ENCODE measurements at regions not wholly inside any gene's neighbourhood (a gene's known extent, or its start where the extent isn't known, plus 50 kb on each side); places are given as distances from the start of the nearest gene placed in this dataset.
"Not testable (repeated sequence)": the region's sequence is repeated elsewhere in the genome, so short reads cannot be mapped to it uniquely, and the experiment has no call there.

DNA sequence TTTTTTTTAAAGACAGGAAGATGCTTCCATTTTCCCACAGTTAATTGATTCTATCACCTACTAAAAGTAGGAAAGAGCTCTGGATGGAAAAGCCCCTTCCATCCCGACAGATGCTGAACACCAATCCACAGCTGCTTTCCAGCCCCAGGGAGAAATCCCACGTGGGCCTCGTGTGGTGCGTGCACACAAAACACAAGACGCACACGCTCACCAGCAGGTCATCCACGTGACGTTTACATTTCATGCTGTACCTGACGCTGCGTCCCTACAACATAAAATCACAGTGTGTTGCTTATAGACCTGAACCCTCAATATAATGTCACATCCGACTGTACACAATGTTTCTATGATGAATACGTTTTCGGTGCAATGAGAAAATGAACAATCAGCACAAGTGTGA is 50.2 kb upstream of the DACT2 start:
- DNase-seq (ENCODE audit: low read depth in 1 of 2, low spot score in 1 of 2): no peak

DNA sequence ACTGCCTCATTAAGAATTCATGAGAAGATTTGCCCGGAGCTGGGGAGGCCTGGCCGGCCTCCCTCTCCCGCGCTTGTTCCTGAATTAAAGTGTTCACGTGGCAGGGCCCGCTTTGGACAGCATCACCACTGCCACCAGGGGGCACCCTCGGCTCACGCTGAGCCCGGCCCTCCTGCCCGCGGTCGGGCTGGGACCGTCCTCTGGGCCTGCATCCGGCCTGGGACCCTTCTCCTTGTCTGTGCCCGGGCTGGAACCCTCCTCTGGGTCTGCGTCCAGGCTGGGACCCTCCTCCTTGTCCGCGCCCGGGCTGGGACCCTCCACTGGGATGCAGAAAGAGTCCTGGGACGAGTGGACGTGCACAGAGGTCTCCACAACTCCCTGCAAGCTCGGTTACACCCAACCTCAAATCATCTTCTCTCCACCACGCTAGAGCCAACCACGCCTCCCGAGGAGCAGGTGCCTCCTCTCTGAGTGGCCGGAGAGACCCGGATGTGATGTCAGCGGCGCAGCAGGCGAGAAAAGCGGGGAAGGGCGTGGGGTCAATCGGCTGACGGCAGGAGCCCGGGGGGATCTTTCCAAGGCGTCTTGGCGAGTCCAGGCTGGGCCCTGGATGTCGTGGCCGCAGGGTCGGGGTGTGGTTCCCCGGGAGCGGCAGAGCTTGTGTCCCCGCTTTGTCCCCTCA is 50.9 kb upstream of the DACT2 start:
- DNase-seq (ENCODE audit: low read depth in 1 of 2, low spot score in 1 of 2): peak; percentile 30 to 39

DNA sequence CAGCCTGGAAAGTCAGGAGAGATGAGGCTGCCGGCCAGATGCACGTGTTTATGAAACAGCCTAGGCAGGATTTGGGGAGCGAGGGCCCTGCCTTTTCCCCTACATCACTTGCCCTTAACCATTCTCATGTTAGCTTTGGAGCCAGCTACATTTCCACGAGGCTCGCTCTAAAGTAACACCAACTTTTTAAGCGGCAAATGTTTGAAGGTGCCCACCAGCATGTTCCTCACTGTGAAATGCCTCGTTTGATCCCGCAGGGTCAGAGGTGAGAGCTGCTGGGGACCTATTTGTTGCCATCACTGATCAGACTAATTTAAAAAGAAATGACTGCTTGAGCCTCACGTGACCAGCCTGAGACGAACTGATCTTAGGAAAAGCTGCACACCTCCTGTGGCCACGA is 51.6 kb upstream of the DACT2 start:
- no peak for DNase-seq (ENCODE audit: low read depth in 1 of 2, low spot score in 1 of 2)

DNA sequence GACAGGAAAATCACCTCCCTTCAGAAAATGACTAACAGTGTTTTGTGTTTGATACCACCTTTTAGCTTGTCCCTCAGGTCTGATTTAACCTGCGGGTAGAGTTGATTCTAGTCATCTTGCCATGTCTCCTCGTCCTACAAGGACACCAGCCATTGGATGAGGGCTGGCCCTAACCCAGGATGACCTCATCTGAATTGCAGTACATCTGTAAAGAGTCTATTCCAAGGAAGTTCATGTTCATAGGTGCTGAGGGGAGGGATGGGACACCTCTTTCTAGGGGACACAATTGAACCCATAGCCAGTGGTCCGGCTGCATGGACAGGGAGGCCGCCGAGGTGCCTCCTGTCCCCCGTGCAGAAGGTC is 52.0 kb upstream of the DACT2 start:
- DNase-seq (ENCODE audit: low read depth in 1 of 2, low spot score in 1 of 2): no peak

DNA sequence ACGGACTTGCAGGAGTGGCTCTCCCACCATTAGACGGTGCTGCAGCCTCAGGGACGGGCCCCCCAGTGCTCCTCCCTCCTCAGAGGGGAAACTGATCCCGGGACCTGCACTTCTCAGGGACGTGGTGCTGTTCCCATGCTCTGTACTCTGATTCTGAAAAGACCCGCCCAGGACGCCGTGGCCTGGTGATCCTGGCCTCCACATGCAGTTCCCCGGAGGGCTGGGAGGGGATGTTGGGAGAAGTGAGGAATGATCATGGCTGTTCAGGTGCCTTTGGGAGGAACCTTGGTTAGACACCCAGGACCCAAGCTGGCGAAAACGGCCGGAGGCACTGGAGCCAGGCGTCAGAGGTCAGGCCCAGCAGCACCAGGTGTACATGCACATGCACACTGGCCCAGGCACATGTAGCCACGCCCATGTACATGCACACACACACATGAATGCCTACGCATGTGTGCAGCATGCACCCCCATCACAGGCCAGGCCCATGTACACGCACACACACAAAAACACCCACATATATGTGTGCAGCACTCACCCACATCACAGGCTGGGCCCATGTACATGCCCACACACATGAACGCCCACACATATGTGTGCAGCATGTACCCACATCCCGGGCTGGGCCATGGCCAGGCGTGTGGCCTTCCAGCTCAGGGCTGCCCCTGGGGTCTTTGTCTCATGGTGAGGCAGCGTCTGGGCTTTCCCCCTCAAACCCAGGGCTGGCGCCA is 52.6 kb upstream of the DACT2 start:
- DNase-seq (ENCODE audit: low read depth in 1 of 2, low spot score in 1 of 2): no peak

DNA sequence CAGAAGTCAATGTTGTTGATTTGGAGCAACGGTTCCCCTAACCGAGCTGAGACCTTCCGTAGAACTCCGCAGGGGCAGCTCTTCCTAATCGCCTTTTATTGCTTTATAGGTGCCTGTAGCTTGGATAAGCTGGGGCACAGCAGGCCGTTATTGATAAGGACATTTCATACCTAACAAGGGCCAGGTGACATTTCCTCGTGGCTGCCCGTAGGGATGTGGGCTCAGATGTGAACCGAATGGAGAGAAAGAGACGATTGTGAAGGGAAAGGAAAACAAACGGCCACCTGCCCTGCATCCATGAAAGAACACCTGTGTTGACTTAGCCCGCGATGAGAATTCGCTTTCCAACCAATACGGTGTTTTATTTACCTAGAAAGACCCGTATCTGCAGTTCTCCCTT is 53.3 kb upstream of the DACT2 start:
- DNase-seq (ENCODE audit: low read depth in 1 of 2, low spot score in 1 of 2): no peak

DNA sequence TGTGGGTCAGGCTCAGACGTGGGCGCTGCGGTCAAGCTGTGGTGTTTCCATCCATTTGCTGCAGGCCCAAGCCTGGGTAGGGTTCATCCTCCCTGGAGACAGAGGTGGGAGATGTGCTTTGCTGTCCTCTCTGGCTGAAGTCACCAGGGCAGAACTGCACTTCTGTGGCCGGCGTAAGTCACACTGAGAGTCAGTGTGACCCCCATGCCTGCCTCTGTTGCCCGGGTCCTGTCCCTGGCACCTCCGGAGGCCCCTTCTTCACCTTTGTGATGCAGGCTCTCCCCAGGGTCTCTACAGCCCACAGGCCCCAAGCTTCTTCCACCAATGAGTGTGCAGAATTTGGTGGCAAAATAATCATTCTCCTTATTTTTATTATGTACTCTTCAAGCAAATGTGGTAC is 53.8 kb upstream of the DACT2 start:
- DNase-seq (ENCODE audit: low read depth in 1 of 2, low spot score in 1 of 2): no peak

DNA sequence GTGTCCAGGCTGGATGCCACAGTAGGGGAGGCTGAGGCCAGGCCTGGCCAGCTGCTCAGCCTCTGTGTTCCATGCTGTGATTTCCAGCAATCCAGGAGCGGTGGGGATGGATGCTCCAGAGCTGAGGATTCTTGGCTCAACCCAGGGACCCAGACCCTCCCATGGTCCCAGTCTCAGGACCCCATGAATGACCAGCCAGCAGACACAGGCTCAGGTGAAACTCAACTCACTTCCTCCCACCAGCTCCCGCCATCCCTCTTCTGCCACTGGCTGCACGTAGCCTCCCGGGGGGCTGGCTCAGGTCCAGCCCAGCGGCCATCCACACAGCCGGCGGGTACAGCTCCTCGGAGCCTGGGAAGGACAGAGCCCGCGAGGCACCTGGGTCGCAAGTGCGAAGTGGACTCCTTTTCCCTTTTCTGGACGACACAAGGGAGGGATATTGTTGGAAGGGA is 54.5 kb upstream of the DACT2 start:
- no peak for DNase-seq (ENCODE audit: low read depth in 1 of 2, low spot score in 1 of 2)

DNA sequence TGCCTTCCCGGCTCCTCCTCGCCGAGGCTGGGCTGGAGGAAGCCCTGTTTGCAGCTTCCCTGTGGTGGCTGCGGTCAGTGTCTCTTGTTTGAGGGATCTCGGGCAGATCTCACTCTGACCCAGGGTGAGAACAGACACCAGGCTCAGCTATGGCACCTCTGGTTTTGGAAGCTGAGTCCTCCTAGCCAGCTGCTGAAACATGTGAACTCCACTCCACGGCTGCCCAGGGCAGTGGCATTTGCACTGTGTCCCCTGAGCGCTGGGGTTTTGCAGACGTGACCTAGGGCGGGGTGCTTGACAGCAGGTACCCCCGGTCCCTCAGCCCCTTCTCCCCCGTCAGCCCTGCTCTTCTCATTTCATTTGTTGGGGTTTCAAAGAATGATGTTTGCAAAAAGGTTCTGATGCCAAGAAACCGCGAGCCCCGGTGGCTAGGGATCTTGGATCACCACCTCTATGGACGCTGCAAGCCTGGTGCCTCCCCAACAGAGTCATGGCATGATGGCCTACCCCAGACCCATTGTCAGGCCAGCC is 55.0 kb upstream of the DACT2 start:
- DNase-seq (ENCODE audit: low read depth in 1 of 2, low spot score in 1 of 2): no peak

DNA sequence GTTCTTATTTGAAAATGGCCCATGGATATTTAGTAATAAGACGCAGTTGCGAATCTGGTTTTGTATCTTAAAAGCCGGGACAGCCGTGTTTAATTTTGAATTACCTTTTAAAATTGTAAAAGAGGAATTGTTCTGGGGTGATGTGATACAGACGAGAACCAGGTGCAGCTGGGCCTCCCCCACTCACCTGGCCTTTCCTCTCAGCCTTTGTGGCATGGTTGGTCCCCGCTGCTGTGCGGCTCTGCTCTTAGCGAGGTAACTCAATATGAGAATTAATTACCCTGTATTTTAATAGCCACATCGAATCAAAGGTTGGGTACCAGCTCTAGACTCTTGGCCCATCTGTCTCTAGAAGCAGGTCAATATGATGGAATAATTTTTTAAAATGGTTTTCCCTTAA is 56.5 kb upstream of the DACT2 start:
- DNase-seq (ENCODE audit: low read depth in 1 of 2, low spot score in 1 of 2): no peak

DNA sequence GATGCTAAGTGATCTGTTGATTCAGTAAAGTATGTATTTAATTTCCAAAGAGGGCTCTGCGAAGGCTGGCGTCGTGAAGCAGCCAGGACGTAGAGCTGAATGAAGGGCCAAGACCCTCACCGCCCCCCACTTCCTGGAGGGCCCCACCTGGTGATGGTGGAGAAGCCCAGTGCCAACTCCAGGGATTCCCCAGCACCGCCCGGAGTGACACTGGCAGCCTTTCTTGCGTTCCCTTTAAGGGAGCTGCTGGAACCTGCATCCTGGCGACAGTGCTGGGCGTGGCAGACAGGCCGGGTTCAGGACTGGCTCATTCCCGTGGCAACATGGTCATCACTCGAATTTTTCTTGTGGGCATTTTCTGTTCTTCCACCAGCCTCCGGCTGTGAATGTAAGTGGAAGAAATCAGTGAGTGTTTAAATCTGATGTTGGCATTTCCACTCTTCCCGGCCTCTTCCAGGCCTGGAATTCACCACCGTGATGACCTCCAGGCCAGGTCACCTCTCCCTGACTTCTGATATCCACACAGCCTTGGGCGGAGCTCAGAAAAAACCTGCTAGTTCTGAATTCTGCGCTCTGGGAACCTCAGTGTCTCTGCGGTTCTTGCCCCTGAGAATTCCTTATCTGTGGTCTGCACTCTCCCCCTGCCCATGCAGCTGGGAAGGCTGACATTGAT is 57.4 kb upstream of the DACT2 start:
- DNase-seq (ENCODE audit: low read depth in 1 of 2, low spot score in 1 of 2): no peak

DNA sequence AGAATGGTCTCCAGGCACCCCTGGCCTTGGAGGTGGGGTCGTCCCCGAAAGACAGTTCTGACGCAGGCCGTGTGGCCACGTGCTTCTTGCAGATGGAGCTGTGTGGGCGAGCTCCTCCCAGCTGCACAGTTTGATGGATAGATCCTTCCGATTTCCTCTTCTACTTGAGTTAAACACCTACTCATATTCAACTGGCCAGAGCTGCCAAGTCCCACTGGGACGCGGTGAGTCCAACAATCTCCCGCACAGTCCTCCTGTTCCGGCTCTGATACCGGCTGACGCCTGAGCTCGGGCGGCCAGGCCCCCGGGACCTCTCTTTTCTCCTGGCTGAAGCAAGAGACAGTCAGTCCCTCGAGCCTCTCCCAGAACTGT is 57.9 kb upstream of the DACT2 start:
- no peak for DNase-seq (ENCODE audit: low read depth in 1 of 2, low spot score in 1 of 2)

DNA sequence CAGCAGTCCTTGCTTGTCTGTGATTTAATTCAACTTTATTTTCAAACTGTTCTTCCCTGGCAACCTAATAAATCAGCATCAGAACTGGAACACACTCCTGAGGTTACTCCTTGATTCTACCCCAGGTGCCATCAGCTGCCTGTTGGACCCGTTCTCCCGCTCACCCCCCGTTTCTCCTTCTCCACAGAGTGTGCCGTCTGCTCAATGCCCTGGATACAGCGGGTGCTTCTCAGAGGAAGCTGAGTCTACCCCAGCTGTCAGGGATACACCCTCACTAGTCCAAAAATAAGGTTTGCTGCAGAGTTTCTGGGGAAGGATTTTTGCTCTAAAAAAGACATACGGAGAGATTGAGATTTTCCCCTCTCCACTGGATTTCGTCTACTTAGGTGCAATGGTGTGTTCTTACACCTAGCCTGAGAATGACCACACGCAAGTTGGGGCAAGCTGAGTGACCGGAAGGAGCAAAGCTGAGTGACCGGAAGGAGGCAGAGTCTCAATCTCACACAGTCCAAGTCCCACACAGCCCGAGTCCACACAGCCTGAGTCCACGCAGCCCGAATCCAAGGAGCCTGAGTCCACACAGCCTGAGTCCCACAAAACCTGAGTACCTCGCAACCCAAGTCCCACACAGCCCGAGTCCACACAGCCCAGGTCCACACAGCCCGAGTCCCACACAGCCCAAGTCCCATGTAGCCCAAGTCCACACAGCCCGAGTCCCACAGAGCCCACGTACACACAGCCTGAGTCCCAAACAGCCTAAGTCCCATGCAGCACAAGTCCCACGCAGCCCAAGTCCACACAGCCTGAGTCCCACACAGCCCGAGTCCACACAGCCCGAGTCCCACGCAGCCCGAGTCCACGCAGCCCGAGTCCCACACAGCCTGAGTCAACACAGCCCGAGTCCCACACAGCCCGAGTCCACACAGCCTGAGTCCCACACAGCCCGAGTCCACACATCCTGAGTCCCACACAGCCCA is 58.6 kb upstream of the DACT2 start:
- no peak for DNase-seq (ENCODE audit: low read depth in 1 of 2, low spot score in 1 of 2)

DNA sequence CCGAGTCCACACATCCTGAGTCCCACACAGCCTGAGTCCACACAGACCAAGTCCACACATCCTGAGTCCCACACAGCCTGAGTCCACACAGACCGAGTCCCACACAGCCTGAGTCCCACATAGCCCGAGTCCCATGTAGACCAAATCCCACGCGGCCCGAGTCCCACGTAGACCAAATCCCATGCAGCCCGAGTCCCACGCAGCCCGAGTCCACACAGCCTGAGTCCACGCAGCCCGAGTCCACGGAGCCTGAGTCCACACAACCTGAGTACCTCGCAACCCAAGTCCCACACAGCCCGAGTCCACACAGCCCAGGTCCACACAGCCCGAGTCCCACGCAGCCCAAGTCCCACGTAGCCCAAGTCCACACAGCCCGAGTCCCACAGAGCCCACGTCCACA is 60.0 kb upstream of the DACT2 start:
- not testable (repeated sequence) for DNase-seq (ENCODE audit: low read depth in 1 of 2, low spot score in 1 of 2)

DNA sequence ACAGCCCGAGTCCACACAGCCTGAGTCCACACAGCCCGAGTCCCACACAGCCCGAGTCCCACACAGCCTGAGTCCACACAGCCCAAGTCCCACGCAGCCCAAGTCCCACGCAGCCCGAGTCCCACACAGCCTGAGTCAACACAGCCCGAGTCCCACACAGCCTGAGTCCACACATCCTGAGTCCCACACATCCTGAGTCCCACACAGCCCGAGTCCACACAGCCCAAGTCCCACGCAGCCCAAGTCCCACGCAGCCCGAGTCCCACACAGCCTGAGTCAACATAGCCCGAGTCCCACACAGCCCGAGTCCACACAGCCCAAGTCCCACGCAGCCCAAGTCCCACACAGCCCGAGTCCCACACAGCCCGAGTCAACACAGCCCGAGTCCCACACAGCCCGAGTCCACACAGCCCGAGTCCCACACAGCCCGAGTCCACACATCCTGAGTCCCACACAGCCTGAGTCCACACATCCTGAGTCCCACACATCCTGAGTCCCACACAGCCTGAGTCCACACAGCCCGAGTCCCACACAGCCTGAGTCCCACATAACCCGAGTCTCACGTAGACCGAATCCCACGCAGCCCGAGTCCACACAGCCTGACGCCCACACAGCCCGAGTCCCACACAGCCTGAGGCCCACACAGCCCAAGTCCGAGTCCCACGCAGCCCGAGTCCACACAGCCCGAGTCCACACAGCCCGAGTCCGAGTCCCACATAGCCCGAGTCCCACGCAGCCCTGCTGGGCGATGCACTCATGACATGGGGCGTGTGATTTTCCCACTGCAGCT is 60.6 kb upstream of the SMOC2 start:
- DNase-seq (ENCODE audit: low read depth in 1 of 2, low spot score in 1 of 2): not testable (repeated sequence)

DNA sequence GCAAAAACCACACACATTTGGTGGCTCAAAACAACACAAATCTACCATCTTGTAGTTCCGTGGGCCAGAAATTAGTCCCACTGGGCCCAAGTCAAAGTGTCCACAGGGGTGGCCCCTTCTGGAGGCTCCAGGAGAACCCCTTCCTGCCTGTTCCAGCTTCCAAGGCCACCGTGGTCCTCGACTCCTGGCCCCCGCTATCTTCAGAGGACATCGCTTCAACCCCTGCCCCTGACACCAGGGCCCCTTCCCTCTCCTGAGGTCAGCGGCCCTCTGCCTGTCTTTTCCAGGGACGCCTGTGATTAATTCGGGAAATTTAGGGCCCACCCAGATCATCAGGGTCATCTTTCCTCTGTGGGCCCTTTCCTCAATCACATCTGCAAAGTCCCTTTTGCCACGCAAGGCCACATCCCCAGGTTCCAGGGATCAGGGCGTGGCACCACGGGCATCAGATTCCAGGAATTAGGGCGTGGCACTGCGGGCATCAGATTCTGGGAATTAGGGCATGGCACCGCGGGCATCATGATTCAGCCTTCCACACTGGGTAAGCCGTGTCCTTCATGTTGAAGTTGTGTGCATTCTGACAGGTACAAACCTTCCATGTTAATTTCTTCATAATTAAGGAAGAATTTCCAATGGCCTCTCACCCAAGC is 59.9 kb upstream of the SMOC2 start:
- no peak for DNase-seq (ENCODE audit: low read depth in 1 of 2, low spot score in 1 of 2)

DNA sequence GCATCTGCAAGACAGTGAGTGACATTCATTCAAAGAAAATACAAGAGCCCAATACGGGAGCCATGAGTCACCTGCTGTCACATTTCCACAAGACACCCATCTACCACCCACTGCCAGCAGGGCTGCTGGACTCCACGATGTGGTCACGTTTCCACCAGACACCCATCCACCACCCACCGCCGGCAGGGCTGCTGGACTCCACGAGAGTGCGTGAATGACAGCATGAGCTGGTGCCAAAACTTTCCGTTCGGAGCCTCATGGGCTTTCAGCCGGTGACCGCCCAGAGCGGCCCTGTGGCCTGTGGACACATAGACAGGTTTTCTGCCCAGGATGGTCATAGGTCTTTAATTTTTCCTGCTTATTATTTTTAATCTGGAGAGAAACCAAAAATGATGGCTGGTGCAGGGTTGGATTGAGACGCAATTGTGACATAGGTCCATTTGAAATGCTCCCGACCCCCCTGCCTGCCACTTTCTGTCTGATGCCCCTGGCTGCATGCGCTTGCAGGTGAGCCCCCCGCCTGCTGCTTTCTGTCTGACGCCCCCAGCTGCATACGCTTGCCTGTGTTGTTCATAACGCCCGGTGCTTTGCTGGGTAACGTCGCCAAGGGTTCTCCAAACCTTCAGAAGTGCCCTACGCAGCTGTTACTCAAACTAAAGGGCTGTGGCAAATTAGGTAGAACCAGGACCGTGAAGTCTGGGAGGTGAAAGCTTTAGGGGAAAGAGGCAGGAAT is 59.1 kb upstream of the SMOC2 start:
- no peak for DNase-seq (ENCODE audit: low read depth in 1 of 2, low spot score in 1 of 2)

DNA sequence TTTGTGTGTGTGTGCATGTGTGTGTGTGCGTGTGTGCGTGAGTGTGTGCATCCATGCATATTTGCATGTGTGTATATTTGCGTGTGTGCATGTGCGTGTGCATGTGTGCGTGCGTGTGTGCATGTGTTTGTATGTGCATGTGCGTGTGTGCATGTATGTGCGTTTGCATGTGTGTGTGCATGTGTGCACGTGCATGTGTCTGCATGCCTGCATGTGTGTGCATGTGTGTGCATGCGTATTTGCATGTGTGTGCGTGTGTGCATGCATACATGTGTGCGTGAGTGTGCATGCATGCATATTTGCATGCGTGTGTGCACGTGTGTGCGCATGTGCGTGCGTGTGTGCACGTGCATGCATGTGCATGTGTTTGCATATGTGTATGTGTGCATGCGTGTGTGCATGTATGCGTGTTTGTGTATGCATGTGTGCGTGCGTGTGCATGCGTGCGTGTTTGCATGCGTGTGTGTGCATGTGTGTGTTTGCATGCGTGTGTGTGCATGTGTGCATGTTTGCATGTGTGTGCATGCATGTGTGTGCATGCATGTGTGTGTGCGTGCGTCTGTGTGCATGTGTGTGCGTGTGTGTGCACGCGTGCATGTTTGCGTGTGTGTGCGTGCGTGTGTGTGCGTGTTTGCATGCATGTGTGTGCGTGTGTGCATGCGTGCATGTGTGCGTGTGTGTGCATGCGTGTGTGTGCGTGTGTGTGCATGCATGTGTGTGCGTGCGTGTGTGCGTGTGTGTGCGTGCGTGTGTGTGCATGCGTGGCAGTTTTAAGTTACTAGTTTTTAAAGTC is 57.7 kb upstream of the SMOC2 start:
- no peak for DNase-seq (ENCODE audit: low read depth in 1 of 2, low spot score in 1 of 2)

Data from activated T-helper 1 cell treated with anti-CD3 and anti-CD28 coated beads, Interleukin-2, amount 50 U/mL, for 16 hours (primary cell).